H1 (cell line): ENCODE measurements at regions not wholly inside any gene's neighbourhood (a gene's known extent, or its start where the extent isn't known, plus 50 kb on each side); places are given as distances from the start of the nearest gene placed in this dataset.
"Not testable (repeated sequence)": the region's sequence is repeated elsewhere in the genome, so short reads cannot be mapped to it uniquely, and the experiment has no call there.

Experiments
- CTCF ChIA-PET: fragments of 300-600 bp; sonication (Branson Sonifier 250); formaldehyde crosslinking; loops from one replicate; lab custom pipeline; 2021; ENCODE audit not compliant: partially characterized antibody; lab: Charles Lee
- POLR2A ChIA-PET: fragments of 300-600 bp; sonication (Branson Sonifier 250); formaldehyde crosslinking; loops from one replicate; lab custom pipeline; 2021; ENCODE audit warnings: inconsistent platforms; ENCODE audit not compliant: partially characterized antibody; lab: Charles Lee
- DNase-seq, 2 experiments: peaks; one replicate each; pipeline versions ENCODE4 v3.0.0 to v3.0.0-alpha.2; 2010 to 2022; ENCODE audit warnings: low spot score in 2 of 2, low read depth in 1 of 2, mixed read lengths in 1 of 2
- FAIRE-seq: peaks from 2 replicates; lab custom pipeline; 2011; peaks lifted over from hg19 to GRCh38; lab: Jason Lieb, UNC
- H2AFZ ChIP-seq: 2 replicates; pipeline ENCODE4 v1.8.1; 2012; ENCODE audit warnings: low read length, inconsistent platforms
- H2AK5ac ChIP-seq: 2 replicates; pipeline ENCODE4 v1.6.1; 2013; ENCODE audit warnings: low read depth, low read length
- H2BK120ac ChIP-seq: replicated peaks from 2 replicates; pipeline ENCODE3; 2013; ENCODE audit warnings: low read depth, low read length, inconsistent platforms
- H2BK12ac ChIP-seq: 2 replicates; pipeline ENCODE4 v1.6.1; 2013; ENCODE audit warnings: low read depth, low read length
- H2BK15ac ChIP-seq: 2 replicates; pipeline ENCODE4 v1.6.1; 2013; ENCODE audit warnings: low read length
- H2BK20ac ChIP-seq: 2 replicates; pipeline ENCODE4 v1.6.1; 2013; ENCODE audit warnings: low read length
- H2BK5ac ChIP-seq: 2 replicates; pipeline ENCODE4 v1.6.1; 2013; ENCODE audit warnings: low read depth, low read length
- H3K14ac ChIP-seq: 2 replicates; pipeline ENCODE4 v1.6.1; 2013; ENCODE audit warnings: inconsistent platforms; ENCODE audit not compliant: insufficient read length
- H3K18ac ChIP-seq: 2 replicates; pipeline ENCODE4 v1.6.1; 2013; ENCODE audit warnings: low read length; ENCODE audit errors: extremely low read depth
- H3K23ac ChIP-seq: 2 replicates; pipeline ENCODE4 v1.6.1; 2013; ENCODE audit warnings: inconsistent platforms; ENCODE audit not compliant: insufficient read length
- H3K23me2 ChIP-seq: 2 replicates; pipeline ENCODE4 v1.6.1; 2013; ENCODE audit warnings: low read depth, low read length
- H3K27ac ChIP-seq: 2 replicates; pipeline ENCODE4 v1.6.1; 2011; ENCODE audit warnings: low read depth, low read length, inconsistent platforms
- H3K27me3 ChIP-seq, 4 experiments: replicated peaks in 1 of 4; 1 replicate in 1 of 4; 2 replicates in 3 of 4; pipeline versions ENCODE4 v1.6.1 to v1.8.1; 2011 to 2013; ENCODE audit warnings: low read length in 3 of 4, mild to moderate bottlenecking in 3 of 4, inconsistent platforms in 2 of 4, mixed read lengths in 2 of 4, moderate library complexity in 1 of 4; ENCODE audit not compliant: control insufficient read depth in 3 of 4, insufficient read depth in 3 of 4; ENCODE audit errors: extremely low read depth in 1 of 4
- H3K36me3 ChIP-seq, 4 experiments: 2 replicates each; pipeline versions ENCODE4 v1.6.1 to v1.8.1; 2011 to 2013; ENCODE audit warnings: mild to moderate bottlenecking in 4 of 4, low read length in 3 of 4, moderate library complexity in 2 of 4, control low read depth in 1 of 4, inconsistent platforms in 1 of 4; ENCODE audit not compliant: insufficient read depth in 4 of 4, control insufficient read depth in 2 of 4
- H3K4ac ChIP-seq: replicated peaks from 2 replicates; pipeline ENCODE3; 2013; ENCODE audit warnings: low read length, low read depth, mixed read lengths, inconsistent platforms; ENCODE audit not compliant: insufficient read length
- H3K4me1 ChIP-seq, 4 experiments: replicated peaks in 1 of 4; 1 replicate in 1 of 4; 2 replicates in 3 of 4; pipeline versions ENCODE4 v1.6.1 to v1.8.1; 2011 to 2013; ENCODE audit warnings: low read length in 3 of 4, inconsistent platforms in 2 of 4, mixed read lengths in 1 of 4; ENCODE audit not compliant: insufficient read depth in 4 of 4, control insufficient read depth in 3 of 4
- H3K4me2 ChIP-seq, 2 experiments: 2 replicates each; pipeline versions ENCODE4 v1.6.1 to v1.8.1; 2011 to 2013; ENCODE audit warnings: low read depth in 2 of 2, low read length in 2 of 2, control low read depth in 1 of 2, inconsistent platforms in 1 of 2, mild to moderate bottlenecking in 1 of 2; ENCODE audit not compliant: insufficient read depth in 1 of 2
- H3K4me3 ChIP-seq, 4 experiments: fragments of 200-600, 300-600 bp in 1 of 4; sonication (generic), shearing (Covaris generic), sonication (Bioruptor Twin) in 1 of 4; 2 replicates each; pipeline versions ENCODE4 v1.5.1 to v1.8.1; 2011 to 2016; ENCODE audit warnings: low read length in 4 of 4, low read depth in 3 of 4, control low read depth in 2 of 4, inconsistent platforms in 2 of 4, mild to moderate bottlenecking in 2 of 4, mixed read lengths in 1 of 4, moderate library complexity in 1 of 4; ENCODE audit not compliant: insufficient read depth in 2 of 4; ENCODE audit errors: extremely low read depth in 1 of 4
- H3K56ac ChIP-seq: replicated peaks from 2 replicates; pipeline ENCODE3; 2013; ENCODE audit warnings: low read depth, mild to moderate bottlenecking, mixed read lengths, low read length, inconsistent platforms; ENCODE audit not compliant: insufficient read length
- H3K79me1 ChIP-seq: 2 replicates; pipeline ENCODE4 v1.6.1; 2013; ENCODE audit warnings: low read depth, low read length, control low read depth
- H3K79me2 ChIP-seq, 2 experiments: 2 replicates each; pipeline versions ENCODE4 v1.6.1 to v1.8.1; 2012 to 2013; ENCODE audit warnings: low read length in 2 of 2, mild to moderate bottlenecking in 2 of 2, inconsistent platforms in 1 of 2; ENCODE audit not compliant: insufficient read depth in 2 of 2, control insufficient read depth in 1 of 2
- H3K9ac ChIP-seq, 4 experiments: replicated peaks in 1 of 4; 1 replicate in 1 of 4; 2 replicates in 3 of 4; pipeline versions ENCODE4 v1.6.1 to v1.8.1; 2011 to 2013; ENCODE audit warnings: low read depth in 3 of 4, low read length in 3 of 4, control low read depth in 2 of 4, mild to moderate bottlenecking in 2 of 4, moderate library complexity in 2 of 4, inconsistent platforms in 1 of 4; ENCODE audit errors: extremely low read depth in 1 of 4
- H3K9me3 ChIP-seq, 2 experiments: 2 replicates each; pipeline versions ENCODE4 v1.6.1 to v1.8.1; 2012 to 2013; ENCODE audit warnings: mild to moderate bottlenecking in 2 of 2, moderate library complexity in 2 of 2, control low read depth in 1 of 2, inconsistent platforms in 1 of 2, low read depth in 1 of 2, low read length in 1 of 2, mixed read lengths in 1 of 2; ENCODE audit not compliant: insufficient read depth in 2 of 2
- H4K20me1 ChIP-seq, 2 experiments: replicated peaks in 1 of 2; 2 replicates each; pipeline versions ENCODE3 to v1.8.1; 2011 to 2013; ENCODE audit warnings: inconsistent platforms in 2 of 2, low read length in 2 of 2, mild to moderate bottlenecking in 1 of 2; ENCODE audit not compliant: insufficient read depth in 2 of 2, control insufficient read depth in 1 of 2
- H4K5ac ChIP-seq: 2 replicates; pipeline ENCODE4 v1.6.1; 2013; ENCODE audit warnings: low read length, low read depth, mixed read lengths, inconsistent platforms; ENCODE audit not compliant: insufficient read length
- H4K8ac ChIP-seq: 2 replicates; pipeline ENCODE4 v1.8.0; 2013; ENCODE audit warnings: mild to moderate bottlenecking, moderate library complexity, low read length, inconsistent platforms; ENCODE audit not compliant: insufficient read depth; ENCODE audit errors: extremely low read depth
- H4K91ac ChIP-seq: replicated peaks from 2 replicates; pipeline ENCODE3; 2013; ENCODE audit warnings: low read length, mixed read lengths, inconsistent platforms; ENCODE audit not compliant: insufficient read length
- whole genome bisulfite sequencing, 2 experiments: shearing (Covaris generic) in 1 of 2; methylation state at CpG; one replicate each; pipeline versions ENCODE4 v1.1.6 to v1.1.7; 2013 to 2015; ENCODE audit warnings: low lambda C conversion rate in 2 of 2, mixed read lengths in 2 of 2, inconsistent platforms in 1 of 2, low coverage in 1 of 2, missing lambda C conversion rate in 1 of 2; ENCODE audit not compliant: insufficient replicate concordance in 2 of 2, insufficient coverage in 1 of 2, insufficient read length in 1 of 2; ENCODE audit errors: extremely low coverage in 1 of 2, missing lambda C conversion rate in 1 of 2; 5-methylcytosine and 5-hydroxymethylcytosine counted together

DNA sequence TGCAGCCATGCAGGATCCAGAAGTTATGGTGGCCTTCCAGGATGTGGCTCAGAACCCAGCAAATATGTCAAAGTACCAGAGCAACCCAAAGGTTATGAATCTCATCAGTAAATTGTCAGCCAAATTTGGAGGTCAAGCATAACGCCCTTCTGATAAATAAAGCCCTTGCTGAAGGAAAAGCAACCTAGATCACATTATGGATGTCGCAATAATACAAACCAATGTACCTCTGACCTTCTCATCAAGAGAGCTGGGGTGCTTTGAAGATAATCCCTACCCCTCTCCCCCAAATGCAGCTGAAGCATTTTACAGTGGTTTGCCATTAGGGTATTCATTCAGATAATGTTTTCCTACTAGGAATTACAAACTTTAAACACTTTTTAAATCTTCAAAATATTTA, 157.8 kb downstream of the KCNRG start:
- not testable (repeated sequence) for H3K4ac ChIP-seq

More for the DNA sequence above, 157.8 kb downstream of the KCNRG start:
- H2AK5ac ChIP-seq, FAIRE-seq, DNase-seq, H3K27ac ChIP-seq, H3K23me2 ChIP-seq, H3K18ac ChIP-seq, H2AFZ ChIP-seq, H3K79me1 ChIP-seq, H2BK5ac ChIP-seq, H3K56ac ChIP-seq, H2BK12ac ChIP-seq, H3K4me2 ChIP-seq, H3K4me3 ChIP-seq, H3K14ac ChIP-seq, H3K4me1 ChIP-seq, H2BK15ac ChIP-seq, H3K27me3 ChIP-seq, H3K23ac ChIP-seq, H4K8ac ChIP-seq, H3K36me3 ChIP-seq, H2BK20ac ChIP-seq, POLR2A ChIA-PET, H4K5ac ChIP-seq, H3K9me3 ChIP-seq, H3K79me2 ChIP-seq, H4K91ac ChIP-seq, H2BK120ac ChIP-seq, H3K9ac ChIP-seq, H4K20me1 ChIP-seq: not testable (repeated sequence)
- CTCF ChIA-PET, result interaction anchor here (1.5 kb wide), 1 partner anchor 10 kb away, joined by 3 read pairs; no protein-coding TSS in a partner anchor
- 91% methylated on average over 2 of the region's 2 CpGs; no CpG with 5 or more reads in 1 of the 2 experiments for WGBS, 2 experiments
